ENCODE measurements at regions not wholly inside any gene's neighbourhood (a gene's known extent, or its start where the extent isn't known, plus 50 kb on each side); places are given as distances from the start of the nearest gene placed in this dataset.
"Not testable (repeated sequence)": the region's sequence is repeated elsewhere in the genome, so short reads cannot be mapped to it uniquely, and the experiment has no call there.

- no peak for DNase-seq
Measured at GRCh38 chr18:1045658-1046057, 141.0 kb downstream of the ADCYAP1 start.

GRCh38 chr18:1047406-1047805 is 142.7 kb downstream of the ADCYAP1 start:
- no peak for DNase-seq

GRCh38 chr18:1048032-1048431 is 143.4 kb downstream of the ADCYAP1 start:
- DNase-seq: no peak

GRCh38 chr18:1049173-1049572 is 144.5 kb downstream of the ADCYAP1 start:
- DNase-seq: no peak

GRCh38 chr18:1050012-1050657 is 145.5 kb downstream of the ADCYAP1 start:
- no peak for DNase-seq

- no peak for DNase-seq
Measured at GRCh38 chr18:1052301-1052700, 147.6 kb downstream of the ADCYAP1 start.

GRCh38 chr18:1053331-1054315 is 149.0 kb downstream of the ADCYAP1 start:
- DNase-seq: no peak

- DNase-seq: no peak
Measured at GRCh38 chr18:1056404-1056803, 151.7 kb downstream of the ADCYAP1 start.

GRCh38 chr18:1057367-1057766 is 152.7 kb downstream of the ADCYAP1 start:
- DNase-seq: no peak

- no peak for DNase-seq
Measured at GRCh38 chr18:1062588-1062987, 157.9 kb downstream of the ADCYAP1 start.

GRCh38 chr18:1075322-1075721 is 170.7 kb downstream of the ADCYAP1 start:
- DNase-seq: no peak

- DNase-seq: no peak
Measured at GRCh38 chr18:1075876-1076275, 171.2 kb downstream of the ADCYAP1 start.

GRCh38 chr18:1078301-1078700 is 173.6 kb downstream of the ADCYAP1 start:
- no peak for DNase-seq

- DNase-seq: not testable (repeated sequence)
Measured at GRCh38 chr18:1083675-1084074, 179.0 kb downstream of the ADCYAP1 start.

- DNase-seq: no peak
Measured at GRCh38 chr18:1090758-1091157, 186.1 kb downstream of the ADCYAP1 start.

- no peak for DNase-seq
Measured at GRCh38 chr18:1092228-1092627, 187.6 kb downstream of the ADCYAP1 start.

GRCh38 chr18:1094409-1094808 is 189.7 kb downstream of the ADCYAP1 start:
- no peak for DNase-seq

GRCh38 chr18:1097991-1098735 is 193.5 kb downstream of the ADCYAP1 start:
- not testable (repeated sequence) for DNase-seq

GRCh38 chr18:1102848-1103247 is 198.2 kb downstream of the ADCYAP1 start:
- no peak for DNase-seq

GRCh38 chr18:1103537-1103936 is 198.9 kb downstream of the ADCYAP1 start:
- DNase-seq: no peak

GRCh38 chr18:1104181-1104881 is 199.7 kb downstream of the ADCYAP1 start:
- DNase-seq: no peak

- DNase-seq: no peak
Measured at GRCh38 chr18:1124495-1124894, 219.8 kb downstream of the ADCYAP1 start.
